HCT116 (cell line): ENCODE measurements at regions not wholly inside any gene's neighbourhood (a gene's known extent, or its start where the extent isn't known, plus 50 kb on each side); places are given as distances from the start of the nearest gene placed in this dataset.

Experiments used
- ATAC-seq: fragments of 200-7000 bp; cut with Tn5 transposase; 2 replicates; pipeline ENCODE4 v1.9.1; 2020; ENCODE audit warnings: mild to moderate bottlenecking, moderate library complexity
- BruUV-seq: library from RNA; stranded (reverse); fragments of 400-500 nt; replicated peaks from 2 replicates; lab custom pipeline; 2021; lab: Mats Ljungman, UMichigan
- CTCF ChIA-PET: fragments of 300-600 bp; sonication (Branson Sonifier 250); formaldehyde crosslinking; loops from one replicate; lab custom pipeline; 2021; ENCODE audit warnings: antibody characterized with exemption; lab: Charles Lee
- POLR2A ChIA-PET: fragments of 300-600, 350-600 bp; sonication (Branson Sonifier 250); formaldehyde crosslinking; loops from one replicate; lab custom pipeline; 2021; ENCODE audit warnings: antibody characterized with exemption; lab: Charles Lee
- RAD21 ChIA-PET, 2 experiments: fragments of 300-600 bp; sonication (Branson Sonifier 250); formaldehyde crosslinking; loops; one replicate each; lab custom pipeline; 2023; ENCODE audit warnings: low total read pairs in 2 of 2; ENCODE audit not compliant: uncharacterized antibody in 2 of 2, unreplicated experiment in 2 of 2, low non-redundant PET in 1 of 2; lab: Charles Lee
- DNase-seq: peaks from one replicate; pipeline ENCODE4 v3.0.0-alpha.2; 2010; ENCODE audit warnings: low read depth, low spot score
- H2AFZ ChIP-seq: fragments of 200-600 bp; shearing (Covaris generic), sonication (generic); 2 replicates; pipeline ENCODE4 v1.6.1; 2017; ENCODE audit warnings: low read depth, mixed run types, mixed read lengths, antibody characterized with exemption, low read length; ENCODE audit not compliant: poor library complexity, severe bottlenecking
- H3K27ac ChIP-seq: 2 replicates; pipeline ENCODE4 v1.5.1; 2012; ENCODE audit warnings: low read depth, low read length
- H3K27me3 ChIP-seq: fragments of 200-600 bp; sonication (generic); 2 replicates; pipeline ENCODE4 v1.6.1; 2016; ENCODE audit warnings: mixed run types, low read length, mixed read lengths; ENCODE audit not compliant: insufficient read depth
- H3K36me3 ChIP-seq, 2 experiments: fragments of 200-500 bp in 1 of 2; fragments of 200-600 bp in 1 of 2; sonication (Bioruptor generic) in 1 of 2; sonication (generic) in 1 of 2; 2 replicates each; pipeline versions ENCODE4 v1.5.1 to v1.6.1; 2014 to 2016; ENCODE audit warnings: low read length in 2 of 2, inconsistent platforms in 1 of 2, mixed read lengths in 1 of 2, mixed run types in 1 of 2; ENCODE audit not compliant: insufficient read depth in 2 of 2, control insufficient read depth in 1 of 2
- H3K4me1 ChIP-seq, 2 experiments: fragments of 200-600 bp in 1 of 2; sonication (generic) in 1 of 2; 2 replicates each; pipeline versions ENCODE4 v1.5.1 to v1.6.1; 2012 to 2017; ENCODE audit warnings: low read length in 2 of 2, inconsistent platforms in 1 of 2, mild to moderate bottlenecking in 1 of 2, mixed read lengths in 1 of 2, mixed run types in 1 of 2, moderate library complexity in 1 of 2; ENCODE audit not compliant: insufficient read depth in 2 of 2, control insufficient read depth in 1 of 2
- H3K4me2 ChIP-seq: fragments of 200-600 bp; sonication (generic); 2 replicates; pipeline ENCODE4 v1.6.1; 2017; ENCODE audit warnings: mixed run types, low read length, mixed read lengths
- H3K4me3 ChIP-seq, 2 experiments: fragments of 200-600 bp in 1 of 2; sonication (generic) in 1 of 2; replicated peaks in 1 of 2; 2 replicates each; pipeline ENCODE4 v1.5.1; 2011 to 2016; ENCODE audit warnings: low read length in 2 of 2, control low read depth in 1 of 2, low read depth in 1 of 2, mild to moderate bottlenecking in 1 of 2, mixed read lengths in 1 of 2, mixed run types in 1 of 2
- H3K79me2 ChIP-seq: fragments of 200-600 bp; sonication (generic); 2 replicates; pipeline ENCODE4 v1.6.1; 2017; ENCODE audit warnings: mild to moderate bottlenecking, mixed run types, low read length, moderate library complexity, mixed read lengths; ENCODE audit not compliant: insufficient read depth
- H3K9ac ChIP-seq: fragments of 200-600 bp; sonication (generic); 2 replicates; pipeline ENCODE4 v1.6.1; 2016; ENCODE audit warnings: low read length, mixed read lengths
- H3K9me2 ChIP-seq: fragments of 200-600 bp; sonication (generic), shearing (Covaris generic); 2 replicates; pipeline ENCODE4 v1.6.1; 2017; ENCODE audit warnings: mixed run types, mild to moderate bottlenecking, moderate library complexity; ENCODE audit not compliant: insufficient read depth
- H3K9me3 ChIP-seq, 2 experiments: fragments of 200-500 bp in 1 of 2; fragments of 200-600 bp in 1 of 2; sonication (Bioruptor generic) in 1 of 2; sonication (generic) in 1 of 2; 2 replicates each; pipeline ENCODE4 v1.6.1; 2014 to 2017; ENCODE audit warnings: low read length in 2 of 2, mixed read lengths in 2 of 2, inconsistent platforms in 1 of 2, low read depth in 1 of 2, mild to moderate bottlenecking in 1 of 2, mixed run types in 1 of 2, moderate library complexity in 1 of 2; ENCODE audit not compliant: control insufficient read depth in 1 of 2, insufficient read depth in 1 of 2
- H4K20me1 ChIP-seq: fragments of 200-600 bp; sonication (generic), shearing (Covaris generic); 2 replicates; pipeline ENCODE4 v1.6.1; 2017; ENCODE audit warnings: mixed run types, mild to moderate bottlenecking, moderate library complexity; ENCODE audit not compliant: insufficient read depth
- CEBPB ChIP-seq: IDR thresholded peaks from 2 replicates; pipeline ENCODE4 v1.6.1; 2012; ENCODE audit warnings: low read depth
- CTCF ChIP-seq, 3 experiments: fragments of 200-600 bp in 1 of 3; sonication (generic) in 1 of 3; IDR thresholded peaks in 2 of 3; conservative IDR thresholded peaks in 1 of 3; 2 replicates each; pipeline ENCODE4 v1.5.1; 2012 to 2017; ENCODE audit warnings: low read depth in 2 of 3, low read length in 2 of 3, antibody characterized with exemption in 1 of 3, borderline replicate concordance in 1 of 3, control low read depth in 1 of 3, mild to moderate bottlenecking in 1 of 3, mixed read lengths in 1 of 3, mixed run types in 1 of 3, moderate library complexity in 1 of 3; ENCODE audit not compliant: insufficient read depth in 1 of 3
- EGR1 ChIP-seq: IDR thresholded peaks from 2 replicates; pipeline ENCODE4 v1.6.1; 2012; ENCODE audit warnings: low read depth
- EZH2 ChIP-seq: fragments of 200-600 bp; sonication (generic); IDR thresholded peaks from 2 replicates; pipeline ENCODE4 v1.6.1; 2017; ENCODE audit warnings: antibody characterized with exemption, mixed run types
- EZH2phosphoT487 ChIP-seq: fragments of 200-600 bp; IDR thresholded peaks from 2 replicates; pipeline ENCODE4 v1.6.1; 2018; ENCODE audit warnings: antibody characterized with exemption, borderline replicate concordance
- FOSL1 ChIP-seq: IDR thresholded peaks from 2 replicates; pipeline ENCODE4 v1.6.1; 2012; ENCODE audit warnings: low read depth
- MAX ChIP-seq: IDR thresholded peaks from 2 replicates; pipeline ENCODE4 v1.6.1; 2012
- POLR2AphosphoS5 ChIP-seq: IDR thresholded peaks from 2 replicates; pipeline ENCODE4 v1.6.1; 2011; ENCODE audit warnings: mild to moderate bottlenecking, low read depth, low read length, moderate library complexity
- RAD21 ChIP-seq: IDR thresholded peaks from 2 replicates; pipeline ENCODE4 v1.6.1; 2012; ENCODE audit warnings: low read depth, mild to moderate bottlenecking
- SIN3A ChIP-seq: IDR thresholded peaks from 2 replicates; pipeline ENCODE4 v1.6.1; 2012; ENCODE audit warnings: low read depth
- SRF ChIP-seq: IDR thresholded peaks from 2 replicates; pipeline ENCODE4 v1.6.1; 2012; ENCODE audit warnings: low read depth
- YY1 ChIP-seq: IDR thresholded peaks from 2 replicates; pipeline ENCODE4 v1.6.1; 2011; ENCODE audit warnings: low read length, low read depth, moderate library complexity, mild to moderate bottlenecking; ENCODE audit not compliant: insufficient replicate concordance; ENCODE audit errors: extremely low read depth
- ZFX ChIP-seq: fragments of 450-650 bp; IDR thresholded peaks from 2 replicates; pipeline ENCODE4 v1.6.1; 2017
- ZNF274 ChIP-seq: fragments of 200-500 bp; sonication (Bioruptor generic); IDR thresholded peaks from 2 replicates; pipeline ENCODE4 v1.6.1; 2014; ENCODE audit warnings: mild to moderate bottlenecking, low read depth, low read length, inconsistent platforms
- intact Hi-C: fragments of 100-400 bp; cut with micrococcal nuclease; formaldehyde crosslinking; loops from 2 replicates; pipeline ENCODE4 v1.10.0; 2022
- TF ChIP-seq, protein P1 (sequence below): IDR thresholded peaks from 2 replicates; pipeline ENCODE4 v1.6.1; 2012

DNA sequence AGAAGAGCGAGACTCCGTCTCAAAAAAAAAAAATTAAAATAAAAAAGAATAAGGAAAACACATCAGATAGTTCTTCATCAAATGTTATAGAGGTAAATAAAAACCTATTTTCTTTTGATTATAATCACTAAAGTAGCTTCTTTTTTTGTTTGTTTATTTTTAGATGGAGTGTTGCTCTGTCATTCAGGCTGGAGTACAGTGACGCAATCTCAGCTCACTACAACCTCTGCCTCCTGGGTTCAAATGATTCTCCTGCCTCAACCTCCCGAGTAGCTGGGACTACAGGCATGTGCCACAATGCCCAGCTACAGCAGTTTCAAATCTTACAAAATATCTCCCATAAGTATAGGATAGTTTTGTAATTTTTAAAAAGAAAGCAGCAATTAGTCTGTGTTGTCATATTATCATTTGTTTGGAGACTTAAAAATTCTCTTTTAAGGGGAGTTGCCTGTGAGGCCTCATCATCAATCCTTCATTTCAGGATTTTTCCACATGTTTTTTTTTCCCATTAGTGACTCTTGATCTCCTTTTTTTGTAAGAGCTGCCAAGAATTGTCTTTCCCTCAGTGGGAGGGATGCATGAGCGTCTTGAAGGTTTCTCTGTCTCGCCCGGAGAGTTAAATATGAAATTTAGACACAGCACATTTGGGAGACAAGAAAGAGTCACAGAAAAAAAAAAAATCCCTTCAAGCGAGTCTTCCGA, 275.9 kb downstream of the CDCA7 start (continued):
- TF ChIP-seq CEBPB: no peak
- TF ChIP-seq, protein P1, sequence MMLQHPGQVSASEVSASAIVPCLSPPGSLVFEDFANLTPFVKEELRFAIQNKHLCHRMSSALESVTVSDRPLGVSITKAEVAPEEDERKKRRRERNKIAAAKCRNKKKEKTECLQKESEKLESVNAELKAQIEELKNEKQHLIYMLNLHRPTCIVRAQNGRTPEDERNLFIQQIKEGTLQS: no peak
- TF ChIP-seq ZFX: no peak
- no peak for TF ChIP-seq YY1

- BruUV-seq: no TSS peak
- H4K20me1 ChIP-seq: no peaks in the 10 kb centered on the region
- no peak for TF ChIP-seq FOSL1
- no peak for TF ChIP-seq EZH2
- no peak for TF ChIP-seq ZFX
- TF ChIP-seq RAD21: no peak
- TF ChIP-seq SRF: no peak
- no peak for TF ChIP-seq EZH2phosphoT487
- no peak for TF ChIP-seq MAX
- TF ChIP-seq YY1: no peak
- no peak for TF ChIP-seq ZNF274
- TF ChIP-seq SIN3A: no peak
- no peak for TF ChIP-seq POLR2AphosphoS5
- no peak for TF ChIP-seq CEBPB
- no peak for TF ChIP-seq CTCF (IDR thresholded peaks at IDR 0.05 in 2 of 3, conservative IDR thresholded peaks at IDR 0.05 in 1 of 3; ENCODE audit: borderline replicate concordance in 1 of 3, insufficient read depth in 1 of 3, low read depth in 2 of 3, low read length in 2 of 3)
- TF ChIP-seq EGR1: no peak
- TF ChIP-seq, protein P1: no peak
- H3K9ac ChIP-seq: no peak overlapping the region
- H3K4me2 ChIP-seq: no peak overlapping the region
- ChIA-PET POLR2A (no interaction called here), CTCF (no interaction called here), RAD21 (no interaction called here)
- no peak overlapping the region for H3K4me3 ChIP-seq
- H3K27me3 ChIP-seq: no peaks in the 10 kb centered on the region
- no peak for ATAC-seq
- H3K9me2 ChIP-seq: no peaks in the 10 kb centered on the region
- intact Hi-C loops: no loop called here
- DNase-seq: no peak
- H3K79me2 ChIP-seq: no peaks in the 10 kb centered on the region
- no peaks in the 10 kb centered on the region for H3K4me1 ChIP-seq
- H2AFZ ChIP-seq: no peak overlapping the region
- H3K27ac ChIP-seq: no peak overlapping the region
- H3K36me3 ChIP-seq: no peaks in the 10 kb centered on the region
- no peaks in the 10 kb centered on the region for H3K9me3 ChIP-seq
Measured at GRCh38 chr2:173631127-173631460, 276.4 kb downstream of the CDCA7 start.
